CD4-positive, alpha-beta T cell treated with Interleukin-15 for 1 hour (primary cell): ENCODE measurements at regions not wholly inside any gene's neighbourhood (a gene's known extent, or its start where the extent isn't known, plus 50 kb on each side); places are given as distances from the start of the nearest gene placed in this dataset.
"Not testable (repeated sequence)": the region's sequence is repeated elsewhere in the genome, so short reads cannot be mapped to it uniquely, and the experiment has no call there.

ENCODE experiments used
- DNase-seq: peaks from one replicate; pipeline ENCODE4 v3.0.0-alpha.2; 2020

DNA sequence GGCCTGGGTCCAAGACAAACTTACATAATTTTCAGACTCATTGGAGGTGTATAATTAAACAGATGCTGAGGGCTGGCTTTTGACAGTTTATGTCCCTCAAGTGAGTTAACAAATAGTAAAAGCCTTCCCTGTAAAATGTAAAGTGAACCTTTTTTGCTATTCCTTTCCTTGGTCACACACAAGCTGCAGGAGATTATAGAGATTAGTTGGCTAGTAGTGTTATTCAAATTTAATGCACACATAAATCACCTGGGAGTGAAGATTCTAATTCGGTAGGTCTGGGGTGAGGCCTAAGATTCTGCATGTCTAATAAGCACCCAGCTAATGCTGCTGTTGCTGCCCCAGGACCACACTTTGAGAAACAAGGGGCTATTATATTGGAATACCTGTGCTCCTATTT lies 206.2 kb upstream of the SSTR1 start:
- DNase-seq: no peak

DNA sequence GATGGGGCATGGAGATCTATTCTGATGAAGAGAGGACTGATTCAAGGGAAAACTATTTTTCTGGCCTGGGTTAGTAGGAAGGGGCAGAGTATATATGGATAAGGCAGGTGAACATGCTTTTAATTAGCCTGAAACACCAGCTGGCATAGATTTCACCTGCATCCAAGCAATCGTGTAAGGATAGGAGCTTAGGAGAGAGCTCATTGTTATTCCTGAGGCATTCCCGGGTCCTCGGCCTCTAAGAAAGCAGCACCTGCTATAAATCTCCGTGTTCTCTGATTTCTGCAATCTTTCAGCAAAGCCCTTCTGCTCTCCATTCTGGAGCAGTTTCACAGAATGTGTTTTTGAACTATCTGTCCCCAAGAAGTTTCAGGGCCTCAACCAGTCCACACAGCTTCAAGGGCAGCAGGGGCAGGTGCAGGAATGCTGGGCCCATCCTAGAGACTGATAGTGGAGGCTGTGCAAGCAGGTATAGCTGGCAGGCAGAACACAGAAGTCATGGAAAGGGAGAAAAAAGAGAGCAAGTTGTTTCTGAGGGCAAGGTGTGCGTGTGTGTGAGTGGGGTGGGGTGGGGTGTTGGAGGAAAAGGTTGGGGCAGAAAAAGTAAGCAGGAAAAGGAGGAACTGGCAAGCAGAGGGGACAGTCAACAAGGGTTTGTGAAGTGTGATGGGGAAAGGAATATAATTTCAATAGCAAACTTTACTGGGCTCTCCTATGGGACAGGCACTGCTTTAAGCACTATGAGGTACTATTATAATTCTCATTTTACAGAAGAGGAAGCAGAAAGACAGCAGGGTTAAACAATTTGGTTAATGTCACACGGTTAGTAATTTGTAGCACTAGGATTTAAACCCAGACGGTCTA lies 203.7 kb upstream of the SSTR1 start:
- DNase-seq: no peak

DNA sequence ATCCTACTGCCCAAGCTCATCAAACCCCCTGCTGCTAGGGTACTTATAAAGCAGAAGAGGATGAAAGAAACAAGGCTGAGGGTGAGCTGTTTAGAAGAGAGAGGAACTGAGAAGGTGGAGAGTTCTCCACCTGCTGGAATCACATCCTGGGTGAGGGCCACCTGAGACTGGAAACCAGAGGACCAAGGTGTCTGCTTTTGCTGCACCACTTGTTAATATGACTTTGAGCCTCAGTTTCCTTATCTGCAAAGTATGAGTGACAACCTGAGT lies 203.2 kb upstream of the SSTR1 start:
- DNase-seq: no peak

DNA sequence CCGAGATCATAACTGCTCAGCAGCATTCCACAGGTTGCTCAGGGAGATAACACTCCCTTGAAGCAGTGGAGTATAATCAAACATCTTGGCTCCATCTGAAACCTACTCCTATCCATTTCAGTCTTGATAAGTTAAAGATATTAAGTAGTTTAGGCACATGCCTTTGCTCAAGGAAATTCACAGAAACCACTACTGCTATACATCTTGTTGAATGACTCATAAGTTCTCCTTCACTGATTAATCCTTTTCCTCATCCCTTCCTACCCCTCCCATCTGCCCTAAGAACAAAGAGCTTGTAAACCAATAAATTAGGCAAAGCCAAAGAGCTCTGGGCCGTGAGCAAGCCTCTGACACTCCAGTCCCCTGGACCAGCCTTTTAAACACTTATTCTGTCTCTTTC lies 196.5 kb upstream of the SSTR1 start:
- not testable (repeated sequence) for DNase-seq

DNA sequence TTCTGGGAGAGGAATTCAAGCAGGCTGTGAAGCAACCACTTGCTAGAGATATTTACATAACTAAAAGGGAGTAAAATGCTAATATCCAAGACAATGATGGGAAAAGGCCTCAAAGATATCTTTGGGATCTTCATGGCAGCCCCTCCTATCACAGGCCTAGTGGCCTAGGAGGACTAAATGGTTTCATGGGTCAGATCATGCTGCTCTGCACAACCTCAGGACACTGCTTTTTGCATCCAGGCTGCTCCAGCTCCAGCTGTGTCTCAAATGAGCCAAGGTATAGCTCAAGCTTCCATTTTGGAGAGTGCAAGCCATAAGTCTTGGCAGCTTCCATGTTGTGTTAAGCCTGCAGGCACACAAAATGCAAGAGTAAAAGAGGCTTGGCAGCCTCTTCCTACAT lies 195.6 kb upstream of the SSTR1 start:
- no peak for DNase-seq

DNA sequence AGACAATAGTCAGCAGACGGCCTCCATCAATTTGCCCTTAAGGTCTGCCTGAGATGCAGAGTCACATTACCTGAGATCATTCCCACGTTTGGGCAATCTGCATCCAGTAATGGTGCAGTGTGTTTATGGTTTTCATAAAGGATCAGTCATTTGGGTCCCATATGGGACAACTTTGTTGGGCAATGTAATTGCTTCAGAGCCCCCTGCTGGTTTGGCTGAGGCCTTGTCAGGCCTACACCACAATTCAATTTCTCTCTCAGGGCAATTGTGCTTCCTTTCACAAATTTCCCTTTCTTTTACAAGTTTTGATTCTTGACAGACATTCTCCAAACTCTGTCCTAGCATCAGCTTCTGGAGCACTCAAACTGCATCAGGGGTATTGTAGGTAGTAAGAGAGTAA lies 191.2 kb upstream of the SSTR1 start:
- no peak for DNase-seq

DNA sequence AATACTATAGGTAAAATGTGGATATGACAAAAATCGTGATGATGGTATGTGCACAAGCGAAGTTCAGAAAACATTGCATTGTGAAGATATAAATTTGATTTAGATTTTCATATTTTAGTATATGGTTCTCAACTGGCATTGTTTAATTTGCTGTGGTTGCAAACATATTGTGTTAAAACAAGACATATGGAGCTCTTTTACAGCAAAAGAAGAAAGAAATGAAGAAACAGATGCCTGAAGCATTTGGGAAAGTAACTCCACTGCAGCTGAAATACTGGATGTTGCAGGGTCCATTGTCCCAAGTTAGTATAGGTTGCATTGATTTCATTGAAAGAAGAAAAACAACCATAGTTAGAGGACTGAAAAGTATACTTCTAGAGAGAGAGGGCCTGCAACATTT lies 185.8 kb upstream of the SSTR1 start:
- DNase-seq: no peak

DNA sequence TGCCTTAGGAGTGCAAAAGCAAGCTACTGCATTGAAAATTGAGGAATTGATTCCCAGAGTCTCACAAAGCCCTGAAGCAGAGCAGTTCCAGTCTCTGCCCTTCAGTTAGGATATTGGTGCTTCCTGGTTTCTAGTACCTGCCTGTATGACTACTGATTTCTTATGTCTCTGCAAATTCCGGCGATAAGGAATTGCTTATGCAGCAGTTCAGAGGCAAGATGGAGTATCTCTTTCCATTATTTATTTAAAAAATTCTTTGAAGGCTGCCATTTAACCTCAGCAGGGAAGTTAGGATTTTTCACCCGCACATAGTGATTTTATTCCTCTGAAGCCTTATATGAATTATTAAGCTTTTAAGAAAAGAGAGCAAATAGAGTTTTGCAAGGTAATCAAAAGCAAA lies 184.9 kb upstream of the SSTR1 start:
- no peak for DNase-seq

DNA sequence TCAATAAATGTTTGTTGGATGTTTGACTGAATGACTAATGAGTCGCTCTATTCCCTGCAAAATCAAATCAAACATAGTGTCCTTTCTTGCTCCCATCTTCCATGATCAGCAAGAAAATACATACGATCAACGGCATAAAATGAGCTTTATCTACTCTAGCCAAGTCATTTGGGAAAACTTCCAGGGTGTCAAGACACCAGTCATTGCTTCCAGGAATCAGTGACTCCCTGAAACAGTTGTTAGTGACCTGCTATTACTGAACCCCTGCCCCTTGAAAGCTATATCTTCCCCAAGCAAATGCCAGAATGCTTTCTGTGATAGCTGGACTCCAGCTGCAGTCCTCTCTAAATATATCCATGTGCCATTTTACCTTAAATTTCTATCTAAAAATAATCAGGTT lies 169.5 kb upstream of the SSTR1 start:
- DNase-seq: no peak

DNA sequence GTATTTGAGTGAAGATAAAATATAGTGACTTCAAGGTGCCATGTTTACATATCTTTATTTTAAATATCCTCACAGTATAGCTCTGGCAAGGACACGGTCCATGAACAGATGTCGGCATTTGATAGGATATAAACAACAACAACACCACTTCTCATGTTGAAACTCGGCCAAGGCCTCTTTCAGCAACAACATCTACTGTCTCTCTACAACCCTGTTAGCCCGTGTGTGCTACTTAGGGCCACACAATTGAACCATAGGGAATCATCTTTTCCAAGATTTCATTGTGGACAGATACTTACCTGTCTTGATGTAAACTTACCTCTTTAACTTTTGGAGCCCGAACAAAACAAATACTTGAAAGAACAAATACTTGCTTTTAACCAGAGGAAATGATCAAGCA lies 168.7 kb upstream of the SSTR1 start:
- no peak for DNase-seq

DNA sequence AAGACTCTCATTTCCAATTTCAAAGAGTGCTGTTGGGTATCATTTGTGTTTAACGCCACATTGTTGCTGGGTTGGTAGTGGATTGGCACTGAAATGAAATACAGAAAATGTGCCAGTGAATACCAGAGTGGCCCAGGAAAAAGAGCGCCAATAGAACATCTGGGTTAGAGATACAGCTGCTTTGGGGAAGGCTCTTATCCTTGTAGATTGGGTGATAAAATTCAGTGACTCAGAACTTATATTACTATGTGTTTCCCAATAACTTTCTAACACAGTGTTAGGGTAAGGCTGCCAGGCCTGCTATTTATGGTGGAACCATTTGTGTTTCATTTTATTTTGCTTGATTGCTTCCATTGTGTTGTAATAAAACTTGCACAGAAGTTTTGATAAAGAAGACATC lies 168.2 kb upstream of the SSTR1 start:
- DNase-seq: no peak

DNA sequence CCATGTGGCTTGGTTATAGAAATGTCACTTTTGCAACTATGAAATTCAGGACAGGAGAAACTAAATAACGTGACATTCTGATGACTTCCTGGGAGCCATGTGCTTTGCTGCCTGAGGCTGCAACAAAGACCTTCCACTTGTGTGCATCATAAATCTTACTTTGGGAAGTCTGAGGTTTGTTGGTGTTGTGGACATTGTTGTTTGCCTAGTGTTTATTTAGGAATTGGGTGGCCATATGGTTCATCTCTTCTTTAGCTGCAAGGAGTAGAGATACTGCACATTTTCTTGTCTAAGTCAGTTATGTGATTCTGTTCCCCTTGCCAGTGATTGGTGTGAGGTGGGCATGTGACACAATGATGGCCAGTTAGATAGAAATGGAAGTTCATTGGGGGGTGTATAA lies 167.3 kb upstream of the SSTR1 start:
- DNase-seq: no peak

DNA sequence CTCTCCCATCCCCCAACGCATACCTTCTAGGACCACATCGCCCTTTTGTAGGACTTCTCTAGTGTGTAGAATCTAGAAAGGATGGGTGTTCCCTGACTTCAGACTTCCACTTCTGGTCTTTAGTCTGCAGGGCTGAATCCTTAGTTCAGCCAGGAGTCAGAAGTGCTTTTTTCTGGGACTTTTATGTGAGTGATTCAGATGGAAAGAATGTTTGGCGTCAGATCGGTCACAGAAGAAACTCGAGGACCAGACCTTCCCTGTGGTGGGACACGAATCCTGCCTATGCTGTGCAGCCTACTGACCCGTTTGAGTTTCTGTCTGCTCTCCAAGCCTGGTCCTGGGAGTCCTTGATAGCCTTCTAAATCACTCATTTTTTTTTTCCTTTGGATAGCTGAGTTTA lies 165.4 kb upstream of the SSTR1 start:
- no peak for DNase-seq

DNA sequence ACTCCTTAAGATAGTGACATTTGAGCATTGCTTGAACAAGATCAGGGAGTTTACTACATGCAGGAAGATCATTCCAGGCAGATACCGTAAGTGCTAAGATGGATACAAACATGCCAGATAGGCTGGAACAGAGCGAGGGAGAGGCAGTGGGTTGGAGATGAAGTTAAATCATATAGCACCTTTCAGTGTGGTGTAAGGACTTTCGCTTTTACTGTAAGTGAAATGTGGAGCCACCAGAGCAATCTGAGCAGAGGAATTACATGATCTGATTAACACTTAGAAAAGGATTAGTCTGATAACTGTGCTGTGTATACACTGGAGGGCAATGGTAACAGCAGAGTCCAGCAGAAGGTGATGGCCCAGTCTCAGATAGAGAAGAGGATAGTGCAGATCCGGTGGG lies 163.0 kb upstream of the SSTR1 start:
- no peak for DNase-seq

DNA sequence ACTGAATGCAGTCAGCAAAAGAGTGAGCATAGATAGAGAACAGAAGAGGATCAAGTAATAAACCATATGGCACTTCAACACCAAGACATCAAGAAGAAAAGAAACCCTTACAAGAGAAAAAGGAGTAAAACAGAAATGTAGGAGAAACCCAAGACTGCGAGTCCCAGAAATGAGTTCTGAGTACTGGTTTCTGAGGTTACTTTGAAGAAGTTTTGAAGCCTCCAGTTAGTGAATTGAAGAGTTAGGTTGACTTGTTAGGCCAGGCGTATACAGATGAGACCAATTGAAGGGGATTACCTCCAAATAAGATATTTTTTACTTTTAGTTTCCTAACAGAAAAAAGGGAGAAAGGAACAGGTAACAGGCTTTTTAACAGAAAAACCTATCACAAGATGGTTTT lies 162.2 kb upstream of the SSTR1 start:
- DNase-seq: no peak

DNA sequence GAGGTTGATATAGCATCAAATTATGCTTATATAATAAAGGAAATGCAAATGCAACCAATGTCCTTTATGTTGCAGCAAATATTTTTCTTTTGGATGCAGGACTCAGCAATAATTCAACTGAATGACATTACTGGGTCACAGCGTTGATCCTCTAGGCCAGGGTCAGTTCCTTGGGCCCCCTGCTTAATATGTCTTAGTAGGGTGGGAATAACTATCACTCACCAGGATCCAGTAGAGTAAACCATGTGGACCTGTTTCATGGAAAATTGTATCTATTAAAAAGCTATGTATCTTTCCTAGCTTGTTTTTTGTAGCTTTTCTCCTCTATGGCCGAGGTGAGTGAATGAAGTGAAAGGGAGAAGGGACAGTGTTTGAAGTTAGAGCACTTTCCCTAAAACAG lies 161.5 kb upstream of the SSTR1 start:
- DNase-seq: no peak

DNA sequence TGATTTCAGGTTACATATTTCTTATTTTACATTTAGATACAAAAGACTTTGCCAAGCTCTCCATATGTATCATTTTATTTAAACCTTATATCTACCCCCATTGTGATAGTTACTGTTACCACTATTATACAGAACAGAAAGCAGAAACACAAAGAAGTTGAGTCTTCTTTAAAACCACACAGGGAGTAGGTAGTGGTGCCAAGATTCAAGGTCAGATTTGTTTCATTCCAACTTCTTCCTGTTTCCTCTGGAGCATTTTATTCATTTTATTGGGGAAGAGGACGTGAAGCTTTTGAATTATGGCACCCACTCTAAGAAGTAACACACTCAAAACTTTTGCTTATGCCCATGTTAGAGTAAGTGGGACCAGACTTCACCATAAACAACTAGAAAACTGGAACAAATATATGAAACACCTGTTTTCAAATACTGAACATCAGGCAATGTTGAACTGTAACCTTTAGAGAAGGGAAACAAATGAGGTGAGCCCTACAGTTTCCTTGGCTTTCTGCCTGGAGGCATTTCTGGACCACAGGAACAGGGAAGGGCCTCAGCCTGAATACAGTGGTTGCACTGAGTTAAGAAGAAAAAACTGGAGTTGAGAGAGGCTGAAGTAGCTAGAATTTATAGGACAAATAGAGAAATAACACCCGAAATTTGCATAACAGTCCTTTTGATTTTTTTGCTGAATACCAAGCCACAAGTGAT lies 160.4 kb upstream of the SSTR1 start:
- DNase-seq: no peak

DNA sequence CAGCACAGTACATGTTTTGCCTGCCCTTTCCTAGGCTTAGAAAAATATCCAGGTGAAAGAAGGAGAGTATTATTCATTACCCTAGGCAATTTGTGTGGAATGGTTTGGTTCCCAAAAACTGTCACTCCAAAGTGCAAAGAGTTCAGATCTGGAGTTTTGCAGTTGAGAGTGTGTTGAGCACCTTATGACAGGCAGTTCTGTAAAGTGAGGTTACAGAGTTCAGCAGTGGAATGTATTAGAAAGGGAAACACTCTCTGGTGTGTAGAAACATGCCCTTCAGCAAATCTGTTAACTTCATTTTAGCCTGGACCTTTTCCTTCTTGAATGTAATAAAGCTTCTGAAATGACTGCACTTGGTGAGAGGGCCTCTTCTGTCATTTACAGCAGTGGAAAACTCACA lies 154.0 kb upstream of the SSTR1 start:
- no peak for DNase-seq

DNA sequence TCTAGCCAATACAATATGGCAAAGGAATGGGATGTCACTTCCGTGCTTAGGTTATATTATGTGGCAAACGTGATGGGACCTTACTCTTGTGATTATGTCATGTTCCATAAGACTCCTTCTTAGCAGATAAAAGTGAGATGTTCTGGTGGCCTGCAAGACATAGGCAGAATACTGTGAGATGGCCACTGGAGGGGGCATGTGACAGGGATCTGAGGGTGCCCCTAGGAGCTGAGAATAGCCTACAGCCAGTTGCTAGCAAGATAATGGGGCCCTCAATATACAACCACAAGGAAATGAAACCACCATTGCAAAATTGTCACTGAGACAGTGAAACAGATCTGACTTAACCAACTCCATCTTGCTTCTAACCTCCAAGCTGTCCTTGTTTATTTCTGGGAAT lies 151.4 kb upstream of the SSTR1 start:
- no peak for DNase-seq

DNA sequence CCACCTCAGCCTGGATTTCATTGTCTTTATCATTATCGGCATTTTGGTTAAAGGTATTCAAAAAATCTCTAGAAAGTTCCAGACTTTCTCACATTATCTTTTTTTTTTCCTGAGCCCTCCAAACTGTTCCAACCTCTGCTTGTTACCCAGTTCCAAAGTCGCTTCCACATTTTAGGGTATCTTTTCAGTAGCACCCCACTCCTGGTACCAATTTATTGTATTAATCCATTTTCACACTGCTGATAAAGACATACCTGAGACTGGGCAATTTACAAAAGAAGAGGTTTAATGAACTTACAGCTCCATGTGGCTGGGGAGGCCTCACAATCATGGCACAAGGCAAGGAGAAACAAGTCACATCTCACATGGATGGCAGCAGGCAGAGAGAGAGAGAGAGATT lies 145.5 kb upstream of the SSTR1 start:
- DNase-seq: not testable (repeated sequence)

DNA sequence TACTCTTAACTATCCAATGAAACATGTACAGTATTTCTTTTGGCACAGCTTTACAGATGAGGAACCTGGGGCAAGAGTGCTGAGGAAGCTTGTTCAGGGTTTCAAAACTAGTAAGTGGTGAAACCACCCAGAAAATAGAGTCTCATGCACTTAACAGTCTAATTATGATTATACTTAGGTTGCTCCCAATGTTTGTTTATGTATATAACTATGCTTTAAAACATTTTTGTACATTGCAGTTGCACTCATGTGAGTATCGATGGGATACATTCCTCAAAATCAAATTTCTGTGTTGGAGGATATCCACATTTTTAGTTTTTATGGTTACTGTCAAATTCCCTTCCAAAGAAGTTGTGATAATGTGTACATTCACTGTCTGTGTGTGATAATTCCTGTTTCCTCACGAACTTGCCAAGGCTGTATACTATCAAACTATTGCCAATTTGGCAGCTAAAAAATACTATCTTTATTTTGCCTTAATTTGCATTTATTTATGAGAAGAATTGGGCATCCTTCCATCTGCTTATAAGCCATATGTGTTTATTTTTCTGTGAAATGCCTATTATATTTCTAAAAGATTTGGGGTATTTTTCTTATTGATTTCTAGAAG lies 143.9 kb upstream of the SSTR1 start:
- DNase-seq: no peak

DNA sequence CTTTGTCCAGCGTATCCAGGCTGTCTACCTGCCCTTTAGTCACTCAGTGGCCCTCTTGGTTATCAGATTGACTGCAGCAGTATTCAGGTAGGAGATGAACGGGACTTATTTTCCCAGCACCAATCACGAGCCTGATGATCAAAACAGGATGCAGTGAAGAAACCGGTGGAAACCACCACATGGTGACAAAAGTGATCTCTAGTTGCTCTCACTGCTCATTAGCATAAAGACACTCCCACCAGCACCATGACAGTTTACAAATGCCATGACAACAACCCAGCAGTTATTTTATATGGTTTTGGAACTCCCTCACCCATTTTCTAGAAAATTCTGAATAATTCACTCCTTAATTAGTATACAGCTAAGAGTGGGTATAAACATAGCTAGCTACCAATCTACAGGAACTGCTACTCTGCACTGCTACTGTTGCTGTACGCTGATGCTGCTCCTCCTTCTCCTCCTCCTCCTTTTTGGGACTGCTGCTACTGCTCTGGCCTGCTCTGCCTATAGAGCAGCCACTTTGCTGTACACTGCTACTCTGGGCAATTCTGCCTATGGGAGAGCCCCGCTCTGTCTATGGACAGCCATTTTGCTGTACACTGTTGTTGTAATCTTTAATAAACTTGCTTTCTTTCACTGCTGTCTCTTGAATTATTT lies 142.5 kb upstream of the SSTR1 start:
- DNase-seq: peak; percentile 82

DNA sequence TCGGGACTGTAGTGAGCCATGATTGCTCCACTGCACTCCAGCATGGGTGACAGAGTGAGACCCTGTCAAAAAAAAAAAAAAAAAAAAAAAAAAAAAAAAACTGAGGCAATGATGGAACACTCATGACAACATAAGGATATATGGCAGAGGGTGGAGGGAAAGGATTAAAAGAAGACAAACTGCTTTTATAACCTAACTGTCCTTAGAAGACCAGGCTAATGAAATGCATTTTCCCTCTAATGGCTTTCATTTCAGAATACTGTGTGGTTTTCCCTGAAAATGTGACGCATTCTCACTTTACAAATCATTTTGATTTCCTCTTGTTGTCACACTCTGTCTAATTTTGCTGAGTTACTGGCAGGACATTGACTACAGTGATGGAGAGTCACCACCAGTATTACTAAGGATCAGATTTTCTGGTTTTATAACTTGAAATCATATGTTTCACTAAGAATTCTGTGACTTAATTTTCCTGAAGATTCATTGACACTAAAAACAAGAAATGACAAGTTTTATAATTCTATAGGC lies 137.6 kb upstream of the SSTR1 start:
- no peak for DNase-seq

DNA sequence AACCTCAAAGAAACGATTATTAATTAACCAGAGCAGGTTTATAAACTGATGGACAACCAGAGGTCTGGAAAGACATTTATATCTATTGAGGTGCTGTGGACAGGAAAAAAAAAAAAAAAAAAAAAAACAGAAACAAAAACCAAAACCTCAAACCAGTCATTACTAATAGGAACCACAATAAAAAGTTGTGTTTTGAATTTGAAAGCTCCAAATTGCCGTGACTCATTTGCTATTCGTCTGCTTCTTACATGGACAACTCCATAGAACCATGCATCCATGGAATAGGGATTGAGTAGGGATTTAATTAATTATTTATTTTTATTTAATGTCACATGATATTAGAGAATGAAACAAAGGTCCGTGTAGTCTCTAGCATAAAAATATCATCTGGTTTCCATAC lies 134.1 kb upstream of the SSTR1 start:
- DNase-seq: no peak
